GM23338 (cell line): ENCODE measurements at regions not wholly inside any gene's neighbourhood (a gene's known extent, or its start where the extent isn't known, plus 50 kb on each side); places are given as distances from the start of the nearest gene placed in this dataset.

Experiments used
- ATAC-seq: fragments of 200-7000 bp; cut with Tn5 transposase; 3 replicates; pipeline ENCODE4 v1.9.1; 2020
- DNase-seq: peaks from one replicate; pipeline ENCODE4 v3.0.0-alpha.2; 2015; ENCODE audit warnings: low spot score
- H2AFZ ChIP-seq: fragments of 200-600 bp; sonication (generic); 2 replicates; pipeline ENCODE4 v1.8.0; 2016; ENCODE audit warnings: antibody characterized with exemption, mild to moderate bottlenecking, moderate library complexity
- H3F3A ChIP-seq: fragments of 200-600 bp; sonication (generic); replicated peaks from 2 replicates; pipeline ENCODE4 v1.8.0; 2017; ENCODE audit warnings: antibody characterized with exemption, mixed run types, low read depth
- H3K27ac ChIP-seq: fragments of 200-600 bp; sonication (generic); 2 replicates; pipeline ENCODE4 v1.6.1; 2016; ENCODE audit warnings: low read depth
- H3K27me3 ChIP-seq: fragments of 200-600 bp; sonication (generic); 2 replicates; pipeline ENCODE4 v1.8.0; 2016; ENCODE audit warnings: mild to moderate bottlenecking, mixed run types, moderate library complexity; ENCODE audit not compliant: insufficient read depth
- H3K36me3 ChIP-seq: fragments of 200-600 bp; sonication (generic); 2 replicates; pipeline ENCODE4 v1.8.0; 2016; ENCODE audit warnings: mild to moderate bottlenecking; ENCODE audit not compliant: insufficient read depth
- H3K4me1 ChIP-seq: fragments of 200-600 bp; sonication (generic); 2 replicates; pipeline ENCODE4 v1.8.0; 2016; ENCODE audit warnings: mild to moderate bottlenecking, moderate library complexity; ENCODE audit not compliant: insufficient read depth
- H3K4me2 ChIP-seq: fragments of 200-600 bp; sonication (generic); 2 replicates; pipeline ENCODE4 v1.7.1; 2017; ENCODE audit warnings: mixed run types
- H3K4me3 ChIP-seq: fragments of 200-600 bp; sonication (generic); 2 replicates; pipeline ENCODE4 v1.6.1; 2016; ENCODE audit warnings: mixed run types
- H3K79me2 ChIP-seq: fragments of 200-600 bp; sonication (generic); replicated peaks from 2 replicates; pipeline ENCODE4 v1.8.0; 2017; ENCODE audit warnings: mild to moderate bottlenecking; ENCODE audit not compliant: insufficient read depth
- H3K9me2 ChIP-seq: fragments of 200-600 bp; sonication (generic); 2 replicates; pipeline ENCODE4 v1.8.0; 2017; ENCODE audit not compliant: insufficient read depth
- H4K20me1 ChIP-seq: fragments of 200-600 bp; sonication (generic); replicated peaks from 2 replicates; pipeline ENCODE4 v1.8.0; 2017; ENCODE audit warnings: mild to moderate bottlenecking; ENCODE audit not compliant: insufficient read depth
- H3K27ac Mint-ChIP-seq: 2 replicates; pipeline ENCODE4 v1.8.0; 2020; ENCODE audit warnings: inconsistent platforms, mild to moderate bottlenecking, moderate library complexity, mixed read lengths
- H3K27me3 Mint-ChIP-seq: 3 replicates; pipeline ENCODE4 v1.8.0; 2022; ENCODE audit warnings: low read depth, mild to moderate bottlenecking, moderate library complexity, mixed read lengths, inconsistent platforms; ENCODE audit not compliant: insufficient read depth, poor library complexity
- H3K36me3 Mint-ChIP-seq: 3 replicates; pipeline ENCODE4 v1.8.0; 2021; ENCODE audit warnings: low read depth, mild to moderate bottlenecking, inconsistent platforms, moderate library complexity, mixed read lengths
- H3K4me1 Mint-ChIP-seq: 3 replicates; pipeline ENCODE4 v1.8.0; 2020; ENCODE audit warnings: mild to moderate bottlenecking, inconsistent platforms, mixed read lengths
- H3K4me3 Mint-ChIP-seq: 3 replicates; pipeline ENCODE4 v1.8.0; 2021; ENCODE audit warnings: moderate library complexity, mild to moderate bottlenecking, inconsistent platforms, mixed read lengths
- H3K9me3 Mint-ChIP-seq: 3 replicates; pipeline ENCODE4 v1.8.0; 2020; ENCODE audit warnings: moderate library complexity, mild to moderate bottlenecking, inconsistent platforms, mixed read lengths
- CREB1 ChIP-seq: fragments of 250-450 bp; sonication (Bioruptor Pico); IDR thresholded peaks from 2 replicates; pipeline ENCODE4 v1.5.0; 2020; ENCODE audit warnings: low read depth, mild to moderate bottlenecking, moderate library complexity
- CTCF ChIP-seq, 2 experiments: fragments of 200-600 bp in 1 of 2; sonication (generic) in 1 of 2; conservative IDR thresholded peaks; 2 replicates each; pipeline versions ENCODE4 v1.5.1 to v1.6.1; 2016 to 2017; ENCODE audit warnings: antibody characterized with exemption in 2 of 2, low read depth in 2 of 2, mild to moderate bottlenecking in 2 of 2, moderate library complexity in 1 of 2
- EZH2 ChIP-seq: fragments of 200-600 bp; sonication (generic); IDR thresholded peaks from one replicate; pipeline ENCODE4 v1.8.0; 2017; ENCODE audit warnings: antibody characterized with exemption, mild to moderate bottlenecking, low read depth; ENCODE audit not compliant: unreplicated experiment
- EZH2phosphoT487 ChIP-seq: fragments of 200-600 bp; sonication (generic); IDR thresholded peaks from one replicate; pipeline ENCODE4 v1.8.1; 2018; ENCODE audit warnings: antibody characterized with exemption; ENCODE audit not compliant: unreplicated experiment
- JUNB ChIP-seq: IDR thresholded peaks from one replicate; pipeline ENCODE4 v1.6.1; 2016; ENCODE audit warnings: antibody characterized with exemption; ENCODE audit not compliant: unreplicated experiment
- NANOG ChIP-seq: IDR thresholded peaks from 2 replicates; pipeline ENCODE4 v1.6.1; 2016; ENCODE audit warnings: antibody characterized with exemption, borderline replicate concordance
- POLR2AphosphoS5 ChIP-seq: IDR thresholded peaks from 2 replicates; pipeline ENCODE4 v1.6.1; 2016; ENCODE audit warnings: antibody characterized with exemption, low read depth
- STAT1 ChIP-seq: IDR thresholded peaks from one replicate; pipeline ENCODE4 v1.6.1; 2016; ENCODE audit warnings: antibody characterized with exemption; ENCODE audit not compliant: unreplicated experiment
- ZNF114 ChIP-seq: fragments of 250-450 bp; sonication (Bioruptor Pico); IDR thresholded peaks from 2 replicates; pipeline ENCODE4 v1.5.0; 2020; ENCODE audit warnings: mild to moderate bottlenecking, moderate library complexity
- ZNF331 ChIP-seq: fragments of 250-450 bp; sonication (Bioruptor Pico); IDR thresholded peaks from 2 replicates; pipeline ENCODE4 v1.5.0; 2020; ENCODE audit warnings: low read depth, mild to moderate bottlenecking, moderate library complexity
- ZNF462 ChIP-seq: fragments of 250-450 bp; sonication (Bioruptor Pico); IDR thresholded peaks from 2 replicates; pipeline ENCODE4 v1.5.0; 2020; ENCODE audit warnings: mild to moderate bottlenecking, moderate library complexity
- TF ChIP-seq, protein P1 (sequence below): IDR thresholded peaks from one replicate; pipeline ENCODE4 v1.6.1; 2018; ENCODE audit warnings: antibody characterized with exemption; ENCODE audit not compliant: unreplicated experiment
- TF ChIP-seq, protein P2 (sequence below): IDR thresholded peaks from 2 replicates; pipeline ENCODE4 v1.6.1; 2016; ENCODE audit warnings: antibody characterized with exemption

- Histone ChIP-seq H3K79me2 (no peaks in the 10 kb centered on the region), H3K27ac (no peak overlapping the region), H3K4me2 (no peak overlapping the region), H3F3A (no peaks in the 10 kb centered on the region), H3K36me3 (no peaks in the 10 kb centered on the region), H2AFZ (no peak overlapping the region), H3K27me3 (no peaks in the 10 kb centered on the region), H3K4me1 (no peaks in the 10 kb centered on the region), H3K9me2 (no peaks in the 10 kb centered on the region), H4K20me1 (no peaks in the 10 kb centered on the region), H3K4me3 (no peak overlapping the region)
- Mint-ChIP-seq H3K27me3 (peaks cover 11% of the 10 kb centered on the region), H3K4me1 (no peaks in the 10 kb centered on the region), H3K36me3 (no peaks in the 10 kb centered on the region), H3K4me3 (no peak overlapping the region), H3K27ac (no peak overlapping the region), H3K9me3 (no peaks in the 10 kb centered on the region)
- no peak for TF ChIP-seq JUNB
- no peak for TF ChIP-seq CREB1 (CRISPR knock-in tag)
- no peak for TF ChIP-seq ZNF114 (CRISPR knock-in tag)
- no peak for TF ChIP-seq EZH2phosphoT487
- TF ChIP-seq, protein P1, sequence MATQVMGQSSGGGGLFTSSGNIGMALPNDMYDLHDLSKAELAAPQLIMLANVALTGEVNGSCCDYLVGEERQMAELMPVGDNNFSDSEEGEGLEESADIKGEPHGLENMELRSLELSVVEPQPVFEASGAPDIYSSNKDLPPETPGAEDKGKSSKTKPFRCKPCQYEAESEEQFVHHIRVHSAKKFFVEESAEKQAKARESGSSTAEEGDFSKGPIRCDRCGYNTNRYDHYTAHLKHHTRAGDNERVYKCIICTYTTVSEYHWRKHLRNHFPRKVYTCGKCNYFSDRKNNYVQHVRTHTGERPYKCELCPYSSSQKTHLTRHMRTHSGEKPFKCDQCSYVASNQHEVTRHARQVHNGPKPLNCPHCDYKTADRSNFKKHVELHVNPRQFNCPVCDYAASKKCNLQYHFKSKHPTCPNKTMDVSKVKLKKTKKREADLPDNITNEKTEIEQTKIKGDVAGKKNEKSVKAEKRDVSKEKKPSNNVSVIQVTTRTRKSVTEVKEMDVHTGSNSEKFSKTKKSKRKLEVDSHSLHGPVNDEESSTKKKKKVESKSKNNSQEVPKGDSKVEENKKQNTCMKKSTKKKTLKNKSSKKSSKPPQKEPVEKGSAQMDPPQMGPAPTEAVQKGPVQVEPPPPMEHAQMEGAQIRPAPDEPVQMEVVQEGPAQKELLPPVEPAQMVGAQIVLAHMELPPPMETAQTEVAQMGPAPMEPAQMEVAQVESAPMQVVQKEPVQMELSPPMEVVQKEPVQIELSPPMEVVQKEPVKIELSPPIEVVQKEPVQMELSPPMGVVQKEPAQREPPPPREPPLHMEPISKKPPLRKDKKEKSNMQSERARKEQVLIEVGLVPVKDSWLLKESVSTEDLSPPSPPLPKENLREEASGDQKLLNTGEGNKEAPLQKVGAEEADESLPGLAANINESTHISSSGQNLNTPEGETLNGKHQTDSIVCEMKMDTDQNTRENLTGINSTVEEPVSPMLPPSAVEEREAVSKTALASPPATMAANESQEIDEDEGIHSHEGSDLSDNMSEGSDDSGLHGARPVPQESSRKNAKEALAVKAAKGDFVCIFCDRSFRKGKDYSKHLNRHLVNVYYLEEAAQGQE = no peak
- TF ChIP-seq, protein P2, sequence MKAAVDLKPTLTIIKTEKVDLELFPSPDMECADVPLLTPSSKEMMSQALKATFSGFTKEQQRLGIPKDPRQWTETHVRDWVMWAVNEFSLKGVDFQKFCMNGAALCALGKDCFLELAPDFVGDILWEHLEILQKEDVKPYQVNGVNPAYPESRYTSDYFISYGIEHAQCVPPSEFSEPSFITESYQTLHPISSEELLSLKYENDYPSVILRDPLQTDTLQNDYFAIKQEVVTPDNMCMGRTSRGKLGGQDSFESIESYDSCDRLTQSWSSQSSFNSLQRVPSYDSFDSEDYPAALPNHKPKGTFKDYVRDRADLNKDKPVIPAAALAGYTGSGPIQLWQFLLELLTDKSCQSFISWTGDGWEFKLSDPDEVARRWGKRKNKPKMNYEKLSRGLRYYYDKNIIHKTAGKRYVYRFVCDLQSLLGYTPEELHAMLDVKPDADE = no peak
- no peak for TF ChIP-seq ZNF462 (CRISPR knock-in tag)
- no peak for TF ChIP-seq STAT1
- TF ChIP-seq EZH2 = no peak
- no peak for TF ChIP-seq POLR2AphosphoS5
- no peak for TF ChIP-seq NANOG
- TF ChIP-seq CTCF (conservative IDR thresholded peaks at IDR 0.05; ENCODE audit: low read depth in 2 of 2) = no peak
- TF ChIP-seq ZNF331 (CRISPR knock-in tag) = no peak
- no peak for ATAC-seq
- DNase-seq = no peak
These were observed 52.8 kb upstream of the EEPD1 start for GRCh38 chr7:36100226-36100625.
